ENCODE measurements at regions not wholly inside any gene's neighbourhood (a gene's known extent, or its start where the extent isn't known, plus 50 kb on each side); places are given as distances from the start of the nearest gene placed in this dataset.

DNA sequence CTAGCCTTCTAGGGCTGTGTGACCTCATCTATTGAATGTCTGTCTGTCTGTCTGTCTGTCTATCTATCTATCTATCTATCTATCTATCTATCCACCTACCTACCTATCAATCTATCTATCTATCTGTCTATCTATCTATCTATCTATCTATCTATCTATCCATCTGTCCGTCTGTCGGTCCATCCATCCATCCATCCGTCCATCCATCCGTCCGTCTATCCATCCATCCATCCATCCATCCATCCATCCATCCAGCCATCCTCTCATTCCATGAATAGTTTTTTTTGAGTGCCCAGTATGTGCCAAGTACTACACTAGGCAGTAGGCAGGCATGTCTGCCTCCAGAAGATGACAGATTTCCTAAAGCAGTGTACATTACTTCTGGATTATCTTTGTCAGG, 122.5 kb downstream of the FOXB1 start:
- Histone ChIP-seq H3K27ac (replicated peaks) (no peak overlapping the region), H3K27me3 (ENCODE audit: insufficient read depth, poor library complexity, severe bottlenecking) (no peaks in the 10 kb centered on the region)
- no peak for DNase-seq (ENCODE audit: low read depth in 1 of 2, low spot score in 1 of 2)

DNA sequence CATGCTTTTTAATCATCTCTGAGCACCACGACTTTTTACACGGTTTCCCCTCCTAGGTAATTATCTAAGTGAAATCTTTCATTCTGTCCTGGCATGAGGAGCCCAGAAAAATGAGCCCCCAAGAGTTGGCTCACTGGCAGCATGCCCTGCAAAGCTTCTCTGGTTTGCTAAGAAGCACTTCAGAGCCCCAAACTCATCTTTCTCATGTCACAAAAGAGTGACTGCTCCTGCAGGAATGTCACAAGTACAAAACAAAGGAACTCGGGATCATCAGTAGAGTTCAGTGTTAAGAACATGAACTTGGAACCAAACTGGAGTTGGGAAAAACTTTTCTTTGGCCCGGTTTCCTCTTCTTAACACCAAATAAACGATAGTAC, 123.9 kb downstream of the FOXB1 start:
- Histone ChIP-seq H3K4me3 (replicated peaks; ENCODE audit: insufficient read depth, low read length) (peak overlapping the region; percentile 42), H3K27ac (replicated peaks) (no peak overlapping the region), H3K27me3 (ENCODE audit: insufficient read depth, poor library complexity, severe bottlenecking) (no peaks in the 10 kb centered on the region)
- TF ChIP-seq, protein P1, sequence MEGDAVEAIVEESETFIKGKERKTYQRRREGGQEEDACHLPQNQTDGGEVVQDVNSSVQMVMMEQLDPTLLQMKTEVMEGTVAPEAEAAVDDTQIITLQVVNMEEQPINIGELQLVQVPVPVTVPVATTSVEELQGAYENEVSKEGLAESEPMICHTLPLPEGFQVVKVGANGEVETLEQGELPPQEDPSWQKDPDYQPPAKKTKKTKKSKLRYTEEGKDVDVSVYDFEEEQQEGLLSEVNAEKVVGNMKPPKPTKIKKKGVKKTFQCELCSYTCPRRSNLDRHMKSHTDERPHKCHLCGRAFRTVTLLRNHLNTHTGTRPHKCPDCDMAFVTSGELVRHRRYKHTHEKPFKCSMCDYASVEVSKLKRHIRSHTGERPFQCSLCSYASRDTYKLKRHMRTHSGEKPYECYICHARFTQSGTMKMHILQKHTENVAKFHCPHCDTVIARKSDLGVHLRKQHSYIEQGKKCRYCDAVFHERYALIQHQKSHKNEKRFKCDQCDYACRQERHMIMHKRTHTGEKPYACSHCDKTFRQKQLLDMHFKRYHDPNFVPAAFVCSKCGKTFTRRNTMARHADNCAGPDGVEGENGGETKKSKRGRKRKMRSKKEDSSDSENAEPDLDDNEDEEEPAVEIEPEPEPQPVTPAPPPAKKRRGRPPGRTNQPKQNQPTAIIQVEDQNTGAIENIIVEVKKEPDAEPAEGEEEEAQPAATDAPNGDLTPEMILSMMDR (IDR thresholded peaks at IDR 0.05; ENCODE audit: insufficient read depth, low read length) = no peak
- TF ChIP-seq POLR2AphosphoS5 (IDR thresholded peaks at IDR 0.05; ENCODE audit: low read depth) = no peak
- TF ChIP-seq GABPA (IDR thresholded peaks at IDR 0.05; ENCODE audit: low read depth) = no peak
- TF ChIP-seq, protein P2, sequence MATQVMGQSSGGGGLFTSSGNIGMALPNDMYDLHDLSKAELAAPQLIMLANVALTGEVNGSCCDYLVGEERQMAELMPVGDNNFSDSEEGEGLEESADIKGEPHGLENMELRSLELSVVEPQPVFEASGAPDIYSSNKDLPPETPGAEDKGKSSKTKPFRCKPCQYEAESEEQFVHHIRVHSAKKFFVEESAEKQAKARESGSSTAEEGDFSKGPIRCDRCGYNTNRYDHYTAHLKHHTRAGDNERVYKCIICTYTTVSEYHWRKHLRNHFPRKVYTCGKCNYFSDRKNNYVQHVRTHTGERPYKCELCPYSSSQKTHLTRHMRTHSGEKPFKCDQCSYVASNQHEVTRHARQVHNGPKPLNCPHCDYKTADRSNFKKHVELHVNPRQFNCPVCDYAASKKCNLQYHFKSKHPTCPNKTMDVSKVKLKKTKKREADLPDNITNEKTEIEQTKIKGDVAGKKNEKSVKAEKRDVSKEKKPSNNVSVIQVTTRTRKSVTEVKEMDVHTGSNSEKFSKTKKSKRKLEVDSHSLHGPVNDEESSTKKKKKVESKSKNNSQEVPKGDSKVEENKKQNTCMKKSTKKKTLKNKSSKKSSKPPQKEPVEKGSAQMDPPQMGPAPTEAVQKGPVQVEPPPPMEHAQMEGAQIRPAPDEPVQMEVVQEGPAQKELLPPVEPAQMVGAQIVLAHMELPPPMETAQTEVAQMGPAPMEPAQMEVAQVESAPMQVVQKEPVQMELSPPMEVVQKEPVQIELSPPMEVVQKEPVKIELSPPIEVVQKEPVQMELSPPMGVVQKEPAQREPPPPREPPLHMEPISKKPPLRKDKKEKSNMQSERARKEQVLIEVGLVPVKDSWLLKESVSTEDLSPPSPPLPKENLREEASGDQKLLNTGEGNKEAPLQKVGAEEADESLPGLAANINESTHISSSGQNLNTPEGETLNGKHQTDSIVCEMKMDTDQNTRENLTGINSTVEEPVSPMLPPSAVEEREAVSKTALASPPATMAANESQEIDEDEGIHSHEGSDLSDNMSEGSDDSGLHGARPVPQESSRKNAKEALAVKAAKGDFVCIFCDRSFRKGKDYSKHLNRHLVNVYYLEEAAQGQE (IDR thresholded peaks at IDR 0.05; ENCODE audit: insufficient replicate concordance, low read depth) = no peak
- TF ChIP-seq SPI1 (IDR thresholded peaks at IDR 0.05; ENCODE audit: borderline replicate concordance, low read depth) = no peak
- DNase-seq (ENCODE audit: low read depth in 1 of 2, low spot score in 1 of 2) = no peak

More for the DNA sequence above, 122.5 kb downstream of the FOXB1 start:
- H3K4me3 ChIP-seq (replicated peaks; ENCODE audit: insufficient read depth, low read length) = no peak overlapping the region
- TF ChIP-seq, protein P2 (IDR thresholded peaks at IDR 0.05; ENCODE audit: insufficient replicate concordance, low read depth) = no peak
- TF ChIP-seq SPI1 (IDR thresholded peaks at IDR 0.05; ENCODE audit: borderline replicate concordance, low read depth) = no peak
- TF ChIP-seq POLR2AphosphoS5 (IDR thresholded peaks at IDR 0.05; ENCODE audit: low read depth) = no peak
- no peak for TF ChIP-seq GABPA (IDR thresholded peaks at IDR 0.05; ENCODE audit: low read depth)
- TF ChIP-seq, protein P1 (IDR thresholded peaks at IDR 0.05; ENCODE audit: insufficient read depth, low read length) = no peak

DNA sequence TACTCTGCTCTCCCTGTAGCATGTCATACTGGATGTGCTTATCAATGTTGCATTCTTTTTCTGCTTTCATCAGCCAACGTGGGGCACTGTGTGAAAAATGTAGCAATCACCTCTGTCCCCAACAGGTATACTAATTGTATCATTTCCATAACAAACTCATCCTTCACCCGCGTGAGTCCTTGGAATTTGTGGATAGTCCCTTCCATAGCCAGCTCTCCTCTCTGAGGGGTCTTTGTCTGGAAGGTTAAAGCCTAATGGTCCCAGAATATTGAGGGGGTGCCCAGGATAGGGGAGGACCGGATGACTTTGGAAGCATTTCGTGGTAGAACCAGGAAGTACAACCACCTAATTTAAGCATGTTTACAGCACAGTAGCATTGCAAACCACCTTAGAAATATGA, 124.6 kb downstream of the FOXB1 start:
- TF ChIP-seq GABPA (IDR thresholded peaks at IDR 0.05; ENCODE audit: low read depth) = no peak
- TF ChIP-seq POLR2AphosphoS5 (IDR thresholded peaks at IDR 0.05; ENCODE audit: low read depth) = no peak
- TF ChIP-seq, protein P2 (IDR thresholded peaks at IDR 0.05; ENCODE audit: insufficient replicate concordance, low read depth) = no peak
- TF ChIP-seq, protein P1 (IDR thresholded peaks at IDR 0.05; ENCODE audit: insufficient read depth, low read length) = no peak
- TF ChIP-seq SPI1 (IDR thresholded peaks at IDR 0.05; ENCODE audit: borderline replicate concordance, low read depth) = no peak
- no peak for DNase-seq (ENCODE audit: low read depth in 1 of 2, low spot score in 1 of 2)
- no peak overlapping the region for H3K27ac ChIP-seq (replicated peaks)
- no peak overlapping the region for H3K4me3 ChIP-seq (replicated peaks; ENCODE audit: insufficient read depth, low read length)
- H3K27me3 ChIP-seq (ENCODE audit: insufficient read depth, poor library complexity, severe bottlenecking) = no peaks in the 10 kb centered on the region

Data from HL-60 (cell line).